ENCODE measurements at regions not wholly inside any gene's neighbourhood (a gene's known extent, or its start where the extent isn't known, plus 50 kb on each side); places are given as distances from the start of the nearest gene placed in this dataset.

- TF ChIP-seq EP300 (IDR thresholded peaks at IDR 0.05; ENCODE audit: borderline replicate concordance) (no peak), NFIC (IDR thresholded peaks at IDR 0.05) (no peak), REST (IDR thresholded peaks at IDR 0.05; ENCODE audit: low read depth) (no peak), EGR1 (IDR thresholded peaks at IDR 0.05) (no peak), TAF1 (IDR thresholded peaks at IDR 0.05; ENCODE audit: low read depth) (no peak)
Observed at GRCh38 chr3:162428192-162428591, 931.6 kb downstream of the OTOL1 start.

- TF ChIP-seq TAF1 (IDR thresholded peaks at IDR 0.05; ENCODE audit: low read depth) (no peak), MAX (IDR thresholded peaks at IDR 0.05) (no peak), RAD21 (IDR thresholded peaks at IDR 0.05; ENCODE audit: low read depth) (no peak), CEBPB (IDR thresholded peaks at IDR 0.05) (no peak), FOXM1 (IDR thresholded peaks at IDR 0.05; ENCODE audit: borderline replicate concordance, low read depth) (no peak), EGR1 (IDR thresholded peaks at IDR 0.05) (no peak), EP300 (IDR thresholded peaks at IDR 0.05; ENCODE audit: borderline replicate concordance) (no peak), USF1 (IDR thresholded peaks at IDR 0.05) (no peak), NFIC (IDR thresholded peaks at IDR 0.05) (no peak), TCF12 (IDR thresholded peaks at IDR 0.05; ENCODE audit: low read depth) (no peak), CREB1 (IDR thresholded peaks at IDR 0.05; ENCODE audit: low read depth) (no peak), TEAD4 (IDR thresholded peaks at IDR 0.05) (no peak), YY1 (IDR thresholded peaks at IDR 0.05; ENCODE audit: low read depth) (no peak), ZBTB7A (IDR thresholded peaks at IDR 0.05; ENCODE audit: low read depth) (no peak), REST (IDR thresholded peaks at IDR 0.05; ENCODE audit: low read depth) (no peak)
Observed at GRCh38 chr3:162435750-162436149, 939.1 kb downstream of the OTOL1 start.

DNA sequence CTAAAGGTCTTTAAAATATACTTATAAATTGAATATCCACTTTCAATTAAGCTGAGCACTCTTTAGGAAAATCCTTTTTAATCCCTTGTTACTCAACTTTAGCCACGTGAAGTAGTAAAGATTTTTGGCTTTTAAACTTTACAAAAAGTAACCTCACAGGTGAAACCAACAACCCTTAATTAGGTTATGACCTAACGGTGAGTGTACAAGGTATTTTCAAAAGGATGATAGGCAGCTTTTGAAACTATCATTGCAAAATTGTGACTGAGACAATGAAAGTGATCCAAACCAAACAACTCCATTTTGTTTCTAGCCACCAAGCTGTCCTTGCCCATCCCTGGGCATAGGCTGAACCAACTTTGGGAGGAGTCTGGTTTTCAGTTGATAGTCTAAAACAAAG is 940.2 kb downstream of the OTOL1 start:
- no peak for TF ChIP-seq TEAD4 (IDR thresholded peaks at IDR 0.05)
- TF ChIP-seq FOXM1 (IDR thresholded peaks at IDR 0.05; ENCODE audit: borderline replicate concordance, low read depth), result no peak
- TF ChIP-seq USF1 (IDR thresholded peaks at IDR 0.05), result no peak
- no peak for TF ChIP-seq NFIC (IDR thresholded peaks at IDR 0.05)
- no peak for TF ChIP-seq EGR1 (IDR thresholded peaks at IDR 0.05)
- no peak for TF ChIP-seq EP300 (IDR thresholded peaks at IDR 0.05; ENCODE audit: borderline replicate concordance)
- no peak for TF ChIP-seq REST (IDR thresholded peaks at IDR 0.05; ENCODE audit: low read depth)
- no peak for TF ChIP-seq ZBTB7A (IDR thresholded peaks at IDR 0.05; ENCODE audit: low read depth)
- TF ChIP-seq RAD21 (IDR thresholded peaks at IDR 0.05; ENCODE audit: low read depth), result no peak
- TF ChIP-seq CREB1 (IDR thresholded peaks at IDR 0.05; ENCODE audit: low read depth), result no peak
- TF ChIP-seq TCF12 (IDR thresholded peaks at IDR 0.05; ENCODE audit: low read depth), result no peak
- TF ChIP-seq TAF1 (IDR thresholded peaks at IDR 0.05; ENCODE audit: low read depth), result no peak
- no peak for TF ChIP-seq CEBPB (IDR thresholded peaks at IDR 0.05)
- no peak for TF ChIP-seq YY1 (IDR thresholded peaks at IDR 0.05; ENCODE audit: low read depth)
- no peak for TF ChIP-seq MAX (IDR thresholded peaks at IDR 0.05)

DNA sequence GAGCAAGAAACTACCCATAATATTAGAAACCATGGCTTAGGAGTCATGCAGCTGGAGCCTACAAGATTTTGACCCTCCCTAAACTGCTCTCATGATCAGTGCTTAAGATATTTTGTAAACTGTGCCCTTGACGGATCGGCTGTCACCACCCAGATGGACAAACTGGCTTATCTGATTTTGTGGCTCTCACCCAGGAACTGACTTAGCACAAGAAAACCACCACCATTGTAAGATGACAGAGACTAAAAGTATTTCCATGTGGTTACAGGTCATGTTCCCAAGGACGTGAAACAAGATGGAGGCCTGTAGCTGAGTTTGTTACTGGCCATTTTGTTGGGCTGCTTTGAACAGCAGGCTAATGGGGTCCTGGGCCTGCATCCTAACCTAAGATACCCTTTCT is 940.9 kb downstream of the OTOL1 start:
- TF ChIP-seq CREB1 (IDR thresholded peaks at IDR 0.05; ENCODE audit: low read depth) (no peak), TAF1 (IDR thresholded peaks at IDR 0.05; ENCODE audit: low read depth) (no peak), EGR1 (IDR thresholded peaks at IDR 0.05) (no peak), NFIC (IDR thresholded peaks at IDR 0.05) (no peak), REST (IDR thresholded peaks at IDR 0.05; ENCODE audit: low read depth) (no peak), RAD21 (IDR thresholded peaks at IDR 0.05; ENCODE audit: low read depth) (no peak), TCF12 (IDR thresholded peaks at IDR 0.05; ENCODE audit: low read depth) (no peak)
